ENCODE measurements at regions not wholly inside any gene's neighbourhood (a gene's known extent, or its start where the extent isn't known, plus 50 kb on each side); places are given as distances from the start of the nearest gene placed in this dataset.

- no peak for DNase-seq (ENCODE audit: low read depth, low spot score)
Measured at GRCh38 chr15:58235961-58236360, 97.8 kb downstream of the AQP9 start.

- no peak for DNase-seq (ENCODE audit: low read depth, low spot score)
Measured at GRCh38 chr15:58240191-58240932, 102.2 kb downstream of the AQP9 start.

- DNase-seq (ENCODE audit: low read depth, low spot score), result no peak
Measured at GRCh38 chr15:58241872-58242271, 103.7 kb downstream of the AQP9 start.

- no peak for DNase-seq (ENCODE audit: low read depth, low spot score)
Measured at GRCh38 chr15:58243070-58243469, 104.9 kb downstream of the AQP9 start.

GRCh38 chr15:58244536-58244935 lies 106.4 kb downstream of the AQP9 start:
- no peak for DNase-seq (ENCODE audit: low read depth, low spot score)

GRCh38 chr15:58246041-58246440 lies 107.9 kb downstream of the AQP9 start:
- DNase-seq (ENCODE audit: low read depth, low spot score), result no peak

GRCh38 chr15:58247855-58248842 lies 110.0 kb downstream of the AQP9 start:
- no peak for DNase-seq (ENCODE audit: low read depth, low spot score)

GRCh38 chr15:58249646-58250312 lies 111.6 kb downstream of the AQP9 start:
- DNase-seq (ENCODE audit: low read depth, low spot score), result no peak

GRCh38 chr15:58252586-58253323 lies 114.6 kb downstream of the AQP9 start:
- DNase-seq (ENCODE audit: low read depth, low spot score), result no peak

- DNase-seq (ENCODE audit: low read depth, low spot score), result no peak
Measured at GRCh38 chr15:58257776-58258325, 119.7 kb downstream of the AQP9 start.

- DNase-seq (ENCODE audit: low read depth, low spot score), result no peak
Measured at GRCh38 chr15:58258501-58259292, 120.5 kb downstream of the AQP9 start.

GRCh38 chr15:58260205-58260724 lies 122.1 kb downstream of the AQP9 start:
- peak; percentile 15 for DNase-seq (ENCODE audit: low read depth, low spot score)

- DNase-seq (ENCODE audit: low read depth, low spot score), result no peak
Measured at GRCh38 chr15:58260725-58261267, 122.6 kb downstream of the AQP9 start.

GRCh38 chr15:58261368-58261767 lies 123.2 kb downstream of the AQP9 start:
- no peak for DNase-seq (ENCODE audit: low read depth, low spot score)

- no peak for DNase-seq (ENCODE audit: low read depth, low spot score)
Measured at GRCh38 chr15:58264053-58264971, 126.1 kb downstream of the AQP9 start.

- DNase-seq (ENCODE audit: low read depth, low spot score), result no peak
Measured at GRCh38 chr15:58267051-58267450, 128.9 kb downstream of the AQP9 start.

GRCh38 chr15:58268746-58269267 lies 130.6 kb downstream of the AQP9 start:
- DNase-seq (ENCODE audit: low read depth, low spot score), result no peak
